ENCODE measurements at regions not wholly inside any gene's neighbourhood (a gene's known extent, or its start where the extent isn't known, plus 50 kb on each side); places are given as distances from the start of the nearest gene placed in this dataset.
A peak's percentile ranks its signal among the peaks of the same experiment; 100 is the strongest.
"Not testable (repeated sequence)": the region's sequence is repeated elsewhere in the genome, so short reads cannot be mapped to it uniquely, and the experiment has no call there.

DNA sequence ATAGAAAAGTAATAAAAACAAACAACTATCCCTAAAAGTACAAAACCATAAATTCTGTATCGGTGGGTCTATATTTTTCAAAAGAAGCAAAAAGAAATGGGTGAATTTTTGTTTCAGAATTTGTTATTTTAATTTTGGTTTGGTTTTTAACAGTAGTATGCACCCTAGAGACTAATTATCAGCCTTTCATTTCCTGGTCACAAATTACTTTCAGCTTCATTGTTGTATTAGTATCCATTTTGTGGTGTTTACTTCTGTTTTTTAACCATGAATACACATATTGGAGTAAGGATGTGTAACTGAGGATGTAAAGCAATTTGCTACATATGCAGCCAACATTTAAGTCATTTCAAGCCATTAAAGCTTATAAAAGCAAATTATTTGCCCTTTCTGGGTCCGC is 97.8 kb downstream of the LUZP4 start:
- H3K27ac ChIP-seq: no peak overlapping the region
- H3K4me3 ChIP-seq: no peak overlapping the region
- H3K36me3 ChIP-seq: no peaks in the 10 kb centered on the region

DNA sequence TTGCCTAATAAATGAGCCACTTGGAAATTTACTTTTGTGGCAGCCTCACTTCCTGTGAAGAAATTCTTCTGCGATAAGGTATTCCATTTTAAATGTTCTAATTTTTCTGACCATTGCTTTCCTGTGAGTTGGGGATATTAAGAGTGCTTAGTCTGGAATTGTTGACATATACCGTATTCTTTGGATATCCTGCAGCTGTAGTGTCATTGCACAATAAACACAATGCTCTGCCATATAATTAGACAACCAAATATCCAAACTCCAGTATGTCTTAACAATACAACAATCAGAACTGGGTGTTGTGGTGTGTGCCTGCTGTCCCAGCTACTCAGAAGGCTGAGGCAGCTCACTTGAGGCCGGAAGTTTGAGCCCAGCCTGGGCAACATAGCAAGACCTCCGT is 99.4 kb downstream of the LUZP4 start:
- Histone ChIP-seq H3K9me3 (replicated peaks) (no peaks in the 10 kb centered on the region), H3K4me1 (replicated peaks) (no peaks in the 10 kb centered on the region), H3K4me3 (no peak overlapping the region), H3K27ac (no peak overlapping the region), H3K36me3 (no peaks in the 10 kb centered on the region), H3K27me3 (replicated peaks) (no peaks in the 10 kb centered on the region)
- no peak for DNase-seq (ENCODE audit: low read depth in 1 of 2, low spot score in 2 of 2)

More for the DNA sequence above, 97.8 kb downstream of the LUZP4 start:
- H3K27me3 ChIP-seq (replicated peaks): no peaks in the 10 kb centered on the region
- DNase-seq (ENCODE audit: low read depth in 1 of 2, low spot score in 2 of 2): no peak
- no peaks in the 10 kb centered on the region for H3K9me3 ChIP-seq (replicated peaks)
- H3K4me1 ChIP-seq (replicated peaks): no peaks in the 10 kb centered on the region

DNA sequence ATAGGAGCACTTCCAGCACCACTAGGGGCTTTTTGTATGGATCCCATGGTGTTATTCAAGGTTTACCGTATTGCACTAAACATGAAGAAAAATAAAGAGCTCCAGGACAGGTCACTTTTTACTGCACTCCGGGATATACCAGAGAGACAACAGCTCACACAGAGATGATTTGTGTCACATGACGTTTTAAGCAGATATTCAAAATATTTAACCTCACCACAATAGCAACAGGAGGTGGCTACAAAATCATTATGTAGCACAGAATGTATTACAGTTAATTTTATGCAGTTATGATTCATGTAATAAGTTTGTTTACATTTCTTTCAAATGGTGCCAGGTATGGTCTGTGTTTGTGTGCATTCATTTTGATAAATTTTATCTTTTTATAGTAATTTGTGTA is 100.6 kb downstream of the LUZP4 start:
- no peak for DNase-seq (ENCODE audit: low read depth in 1 of 2, low spot score in 2 of 2)
- H3K36me3 ChIP-seq: no peaks in the 10 kb centered on the region
- H3K27me3 ChIP-seq (replicated peaks): no peaks in the 10 kb centered on the region
- no peak overlapping the region for H3K4me3 ChIP-seq
- no peaks in the 10 kb centered on the region for H3K9me3 ChIP-seq (replicated peaks)
- H3K4me1 ChIP-seq (replicated peaks): no peaks in the 10 kb centered on the region
- no peak overlapping the region for H3K27ac ChIP-seq

DNA sequence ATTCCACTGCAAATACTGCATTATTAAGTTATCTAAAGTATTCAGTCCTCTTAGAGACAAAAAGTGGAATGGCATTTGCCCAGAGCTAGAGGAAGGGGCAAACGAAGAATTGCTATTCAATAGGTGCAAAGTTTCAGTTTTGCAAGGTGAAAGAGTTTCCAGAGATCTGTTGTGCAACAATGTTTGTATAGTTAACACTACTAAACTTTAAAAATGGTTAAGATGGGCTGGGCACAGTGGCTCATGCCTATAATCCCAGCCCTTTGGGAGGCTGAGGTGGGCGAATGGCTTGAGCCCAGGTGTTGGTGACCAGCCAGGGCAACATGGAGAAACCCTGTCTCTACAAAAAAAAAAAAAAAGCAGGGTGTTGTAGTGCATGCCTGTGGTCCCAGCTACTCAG is 102.5 kb downstream of the LUZP4 start:
- no peaks in the 10 kb centered on the region for H3K36me3 ChIP-seq
- no peak overlapping the region for H3K27ac ChIP-seq
- H3K9me3 ChIP-seq (replicated peaks): no peaks in the 10 kb centered on the region
- H3K4me1 ChIP-seq (replicated peaks): no peaks in the 10 kb centered on the region
- no peak overlapping the region for H3K4me3 ChIP-seq
- H3K27me3 ChIP-seq (replicated peaks): no peaks in the 10 kb centered on the region
- no peak for DNase-seq (ENCODE audit: low read depth in 1 of 2, low spot score in 2 of 2)

DNA sequence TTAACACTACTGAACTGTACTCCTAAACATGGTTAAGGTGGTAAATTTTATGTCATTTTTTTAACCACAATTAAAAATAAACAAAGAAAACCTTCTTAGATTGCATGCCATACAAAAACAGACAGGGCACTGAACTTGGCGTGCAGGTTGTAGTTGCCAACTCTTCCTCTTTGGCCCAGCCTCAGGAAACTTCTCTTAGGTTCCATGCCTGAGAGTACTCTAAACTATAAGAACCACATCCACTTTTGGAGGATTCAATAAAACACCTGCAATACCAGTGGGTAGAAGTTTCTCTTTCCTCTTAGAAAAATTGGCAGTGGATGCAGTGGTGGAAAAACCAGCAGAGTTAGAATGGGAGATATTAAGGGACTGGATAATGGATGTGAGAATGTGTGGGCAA is 103.4 kb downstream of the LUZP4 start:
- DNase-seq (ENCODE audit: low read depth in 1 of 2, low spot score in 2 of 2): no peak
- Histone ChIP-seq H3K27ac (no peak overlapping the region), H3K36me3 (no peaks in the 10 kb centered on the region), H3K4me3 (no peak overlapping the region), H3K27me3 (replicated peaks) (no peaks in the 10 kb centered on the region), H3K4me1 (replicated peaks) (no peaks in the 10 kb centered on the region), H3K9me3 (replicated peaks) (no peaks in the 10 kb centered on the region)

DNA sequence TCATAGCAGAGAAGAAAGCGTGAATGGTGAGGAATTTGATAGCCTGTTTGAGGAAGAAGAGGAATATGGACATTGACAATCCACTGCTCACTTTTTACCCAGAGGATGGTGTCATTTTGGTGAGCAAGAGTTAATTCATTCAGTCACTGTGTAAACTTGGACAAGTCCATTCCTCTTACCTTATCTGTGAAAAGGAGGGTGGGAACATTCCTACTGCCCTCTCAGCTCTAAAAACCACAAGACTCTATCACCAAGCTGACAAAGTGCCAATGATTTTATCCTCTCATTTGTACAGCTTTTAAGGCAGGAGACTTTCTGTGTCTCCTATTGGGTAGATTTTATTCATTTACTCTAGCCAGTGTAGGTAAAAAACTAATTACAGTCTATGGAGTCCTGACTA is 103.8 kb downstream of the LUZP4 start:
- no peaks in the 10 kb centered on the region for H3K9me3 ChIP-seq (replicated peaks)
- no peaks in the 10 kb centered on the region for H3K4me1 ChIP-seq (replicated peaks)
- no peak for DNase-seq (ENCODE audit: low read depth in 1 of 2, low spot score in 2 of 2)
- no peak overlapping the region for H3K4me3 ChIP-seq
- no peak overlapping the region for H3K27ac ChIP-seq
- H3K36me3 ChIP-seq: no peaks in the 10 kb centered on the region
- H3K27me3 ChIP-seq (replicated peaks): no peaks in the 10 kb centered on the region

DNA sequence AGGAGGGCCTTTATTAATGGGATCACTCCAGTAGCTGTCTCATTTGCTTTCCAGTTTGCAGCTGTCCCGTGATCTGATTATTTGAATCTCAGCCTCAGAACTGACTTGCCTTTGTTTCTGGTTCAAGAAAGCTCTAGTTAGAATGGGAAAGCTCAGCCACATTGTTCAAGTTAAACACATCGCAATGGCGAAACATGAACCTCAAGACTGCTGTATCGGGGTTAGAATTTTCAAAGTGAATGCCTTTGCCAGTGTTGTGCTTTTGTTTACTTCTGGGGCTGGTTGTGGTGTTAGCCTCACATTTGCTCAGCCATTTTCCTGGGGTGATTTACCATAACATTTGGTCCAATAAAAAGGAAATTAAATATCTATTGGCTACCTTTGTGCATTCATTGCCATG is 105.3 kb downstream of the LUZP4 start:
- H3K27me3 ChIP-seq (replicated peaks); H3K9me3 ChIP-seq (replicated peaks); DNase-seq (ENCODE audit: low read depth in 1 of 2, low spot score in 2 of 2); H3K36me3 ChIP-seq; H3K4me1 ChIP-seq (replicated peaks); H3K4me3 ChIP-seq; H3K27ac ChIP-seq: not testable (repeated sequence)

DNA sequence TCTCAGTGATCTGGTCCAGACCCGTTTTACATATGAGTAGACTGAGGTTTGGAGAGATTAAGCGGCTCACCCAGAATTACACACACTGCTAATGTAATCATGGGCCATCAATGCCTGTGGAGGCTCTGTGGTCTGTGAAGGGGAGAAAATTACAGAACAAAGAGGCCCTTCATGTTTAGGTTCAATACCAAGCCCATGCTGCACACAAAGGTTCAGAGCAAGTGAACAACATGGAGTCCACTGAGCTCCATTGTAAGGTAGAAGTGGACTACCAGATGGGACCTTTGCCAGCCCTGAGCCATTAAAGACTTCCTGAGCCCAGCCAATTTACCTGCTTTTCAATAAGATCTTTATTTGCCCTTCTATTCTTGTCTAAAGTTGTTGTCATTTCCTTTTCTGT is 109.8 kb downstream of the LUZP4 start:
- no peaks in the 10 kb centered on the region for H3K36me3 ChIP-seq
- H3K27me3 ChIP-seq (replicated peaks): no peaks in the 10 kb centered on the region
- no peaks in the 10 kb centered on the region for H3K9me3 ChIP-seq (replicated peaks)
- no peak overlapping the region for H3K27ac ChIP-seq
- DNase-seq (ENCODE audit: low read depth in 1 of 2, low spot score in 2 of 2): no peak
- no peak overlapping the region for H3K4me3 ChIP-seq
- no peaks in the 10 kb centered on the region for H3K4me1 ChIP-seq (replicated peaks)

DNA sequence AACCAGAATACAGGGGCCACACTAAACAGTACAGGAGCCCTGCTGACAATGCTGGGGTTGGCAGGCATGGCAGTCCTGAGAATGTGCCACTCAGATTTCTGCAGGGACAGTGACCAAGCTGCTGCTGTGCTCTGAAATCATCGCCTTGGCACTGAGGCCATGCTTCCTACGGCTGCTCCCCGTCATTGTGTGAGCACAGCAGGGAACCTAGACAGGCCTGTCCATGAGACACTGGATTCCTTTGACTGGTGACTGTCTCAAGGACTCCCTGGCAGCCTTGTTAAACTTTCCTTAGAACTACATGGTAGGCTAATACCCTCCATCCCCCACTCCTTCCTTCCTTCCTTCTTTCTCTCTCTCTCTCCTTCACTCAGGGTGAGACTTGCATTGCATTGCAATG is 111.4 kb downstream of the LUZP4 start:
- DNase-seq (ENCODE audit: low read depth in 1 of 2, low spot score in 2 of 2): no peak
- Histone ChIP-seq H3K4me3 (no peak overlapping the region), H3K27ac (no peak overlapping the region), H3K36me3 (no peaks in the 10 kb centered on the region), H3K9me3 (replicated peaks) (no peaks in the 10 kb centered on the region), H3K4me1 (replicated peaks) (no peaks in the 10 kb centered on the region), H3K27me3 (replicated peaks) (no peaks in the 10 kb centered on the region)

DNA sequence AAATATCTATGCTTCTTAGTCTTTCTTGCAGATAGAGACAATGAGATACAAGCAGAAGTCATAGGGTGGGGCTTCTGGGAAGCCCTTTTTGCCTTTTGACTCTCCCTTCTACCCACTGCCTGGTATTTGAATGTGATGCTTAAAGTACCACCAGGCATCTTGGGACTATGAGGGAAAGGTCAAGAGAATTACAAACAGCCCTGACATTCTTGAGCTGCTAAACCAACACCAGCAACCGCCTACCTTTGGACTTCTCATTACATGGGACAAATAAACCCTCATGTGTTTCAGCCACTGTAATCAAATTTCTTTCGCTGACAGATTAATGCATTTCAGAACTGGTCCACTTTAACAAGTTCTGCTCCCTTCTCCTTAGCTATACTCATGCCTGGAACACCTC is 112.8 kb downstream of the LUZP4 start:
- no peak overlapping the region for H3K27ac ChIP-seq
- H3K4me1 ChIP-seq (replicated peaks): 0 out of 2 replicates have a peak, but pooled peaks cover 3% of the 10 kb centered on the region
- H3K9me3 ChIP-seq (replicated peaks): no peaks in the 10 kb centered on the region
- H3K27me3 ChIP-seq (replicated peaks): no peaks in the 10 kb centered on the region
- no peak for DNase-seq (ENCODE audit: low read depth in 1 of 2, low spot score in 2 of 2)
- no peaks in the 10 kb centered on the region for H3K36me3 ChIP-seq
- no peak overlapping the region for H3K4me3 ChIP-seq

DNA sequence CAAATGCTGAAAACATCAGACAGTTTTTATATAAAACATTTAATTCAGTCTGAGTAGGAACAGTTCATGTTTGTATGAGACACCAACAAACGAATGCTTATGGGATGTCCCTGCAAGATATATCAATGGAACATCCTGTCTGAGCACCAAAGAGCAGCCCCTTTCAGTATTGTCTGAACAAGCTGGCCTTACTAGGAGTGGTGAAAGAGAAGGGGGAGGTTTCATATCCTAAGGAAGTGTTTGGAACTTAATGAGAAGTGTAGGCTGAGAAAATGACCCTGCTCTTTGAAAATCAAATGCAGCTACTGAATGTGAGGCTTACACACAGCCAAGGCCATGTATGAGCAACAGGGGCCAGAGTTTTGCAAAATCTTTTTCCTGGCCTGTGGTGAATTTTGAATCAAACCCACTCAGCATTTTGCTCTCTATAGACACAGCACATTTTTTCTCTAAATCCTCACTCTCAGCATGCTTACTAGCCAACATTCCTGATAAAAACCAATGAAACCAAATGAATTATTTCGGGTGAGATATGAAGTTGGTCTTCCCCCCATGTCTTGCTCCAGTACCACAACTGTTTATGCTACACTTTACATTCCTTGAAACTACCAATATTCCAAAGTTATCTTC is 119.4 kb downstream of the LUZP4 start:
- Histone ChIP-seq H3K4me1 (replicated peaks) (peaks cover 54% of the 10 kb centered on the region), H3K9me3 (replicated peaks) (no peaks in the 10 kb centered on the region), H3K36me3 (no peaks in the 10 kb centered on the region), H3K27ac (peak overlapping the region; percentile 44; the same call in 1 of the 2 replicates), H3K4me3 (no peak overlapping the region), H3K27me3 (replicated peaks) (no peaks in the 10 kb centered on the region)
- DNase-seq (ENCODE audit: low read depth in 1 of 2, low spot score in 2 of 2): peak in 1 of 2 experiments; percentile 16

DNA sequence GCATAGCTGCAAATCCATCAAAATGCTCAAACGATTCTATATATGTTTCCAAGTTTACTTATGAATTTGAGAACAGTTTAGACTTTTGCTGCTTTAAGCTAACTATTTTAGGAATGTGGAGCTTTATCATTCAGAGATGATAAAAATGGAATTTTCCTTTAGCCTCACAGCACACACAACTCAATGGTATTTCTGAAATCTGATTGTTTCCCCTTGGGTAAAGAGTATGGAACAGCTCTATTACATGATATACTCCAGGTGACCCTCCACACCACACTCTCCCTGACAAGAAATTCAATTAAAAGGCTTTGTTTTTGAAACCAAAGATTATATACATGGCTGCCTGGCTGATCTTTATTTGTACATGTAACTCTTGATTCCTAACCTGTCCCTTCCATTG is 120.0 kb downstream of the LUZP4 start:
- Histone ChIP-seq H3K4me1 (replicated peaks) (peaks cover 58% of the 10 kb centered on the region), H3K27ac (peak overlapping the region; percentile 44), H3K4me3 (no peak overlapping the region), H3K9me3 (replicated peaks) (no peaks in the 10 kb centered on the region), H3K27me3 (replicated peaks) (no peaks in the 10 kb centered on the region), H3K36me3 (no peaks in the 10 kb centered on the region)
- DNase-seq (ENCODE audit: low read depth in 1 of 2, low spot score in 2 of 2): no peak

DNA sequence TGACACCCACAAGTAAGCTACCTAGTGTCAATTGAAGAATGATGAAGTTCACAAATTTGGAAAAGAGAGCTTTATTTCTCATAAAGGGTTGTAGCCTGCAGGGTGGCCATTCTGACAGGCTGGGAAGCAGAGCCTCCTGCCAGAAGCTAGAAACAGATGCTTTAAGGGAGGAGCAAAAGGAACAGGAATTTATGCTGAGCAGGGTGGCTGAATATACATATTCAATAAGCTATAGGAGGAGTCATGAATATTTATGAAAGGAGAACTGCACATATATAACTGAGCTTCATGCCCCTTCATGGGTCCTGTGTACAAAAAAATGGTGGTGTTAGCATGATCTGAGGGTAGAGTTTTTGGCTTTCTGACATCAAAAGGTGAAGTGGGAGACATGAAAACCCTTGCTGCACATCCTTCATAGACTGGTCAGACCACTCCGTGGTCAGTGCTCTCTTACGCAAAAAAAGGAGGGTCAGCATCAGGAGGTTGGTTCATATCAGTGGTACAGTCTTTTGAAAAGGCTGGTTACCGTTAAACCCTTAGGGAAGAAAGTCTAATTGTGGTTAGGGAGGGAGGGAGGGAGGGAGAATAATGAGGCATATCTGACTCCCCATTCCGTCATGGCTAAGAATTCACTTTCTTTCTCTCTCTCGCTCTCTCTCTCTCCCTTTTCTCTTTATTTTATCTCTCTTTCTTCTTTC is 121.4 kb downstream of the LUZP4 start:
- no peak overlapping the region for H3K27ac ChIP-seq
- H3K4me3 ChIP-seq: no peak overlapping the region
- H3K36me3 ChIP-seq: no peaks in the 10 kb centered on the region
- H3K27me3 ChIP-seq (replicated peaks): no peaks in the 10 kb centered on the region
- no peak for DNase-seq (ENCODE audit: low read depth in 1 of 2, low spot score in 2 of 2)
- H3K4me1 ChIP-seq (replicated peaks): peaks cover 58% of the 10 kb centered on the region
- no peaks in the 10 kb centered on the region for H3K9me3 ChIP-seq (replicated peaks)

DNA sequence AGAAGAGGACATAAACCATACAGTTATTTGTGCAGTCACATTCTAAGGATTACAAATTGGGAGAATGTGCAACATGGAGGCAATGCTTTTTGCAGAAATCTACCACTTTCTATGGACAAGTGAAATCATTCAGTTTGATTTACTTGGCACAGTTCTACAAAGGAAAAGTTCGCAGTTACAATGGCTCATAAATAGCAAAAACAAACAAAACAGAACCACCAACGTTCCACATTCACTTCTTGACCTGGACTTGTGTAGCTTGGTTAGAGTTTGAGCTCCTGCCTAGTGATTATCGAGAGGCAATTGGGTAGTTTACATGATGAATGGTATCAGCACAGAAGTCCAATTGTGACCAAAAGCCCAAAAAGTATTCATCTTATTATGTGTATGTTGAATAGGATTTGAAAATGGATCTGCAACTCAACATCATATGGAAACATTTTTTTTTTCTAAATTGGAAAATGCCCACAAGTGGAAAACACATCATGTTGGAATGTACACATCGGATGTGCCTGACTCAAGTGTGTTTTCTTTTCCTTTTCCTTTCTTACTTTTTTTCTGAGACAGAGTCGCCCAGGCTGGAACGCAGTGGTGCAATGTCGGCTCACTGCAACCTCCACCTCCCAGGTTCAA is 123.8 kb downstream of the LUZP4 start:
- Histone ChIP-seq H3K36me3 (no peaks in the 10 kb centered on the region), H3K27ac (peak overlapping the region; percentile 87), H3K27me3 (replicated peaks) (no peaks in the 10 kb centered on the region), H3K4me3 (peak overlapping the region; percentile 6; the same call in 1 of the 2 replicates), H3K9me3 (replicated peaks) (no peaks in the 10 kb centered on the region), H3K4me1 (replicated peaks) (peaks cover 55% of the 10 kb centered on the region)
- DNase-seq (ENCODE audit: low read depth in 1 of 2, low spot score in 2 of 2): peak; percentile 39 to 83

Data from SJSA1 (cell line).